Activated naive CD4-positive, alpha-beta T cell treated with anti-CD3 and anti-CD28 coated beads for 36 hours (primary cell): ENCODE measurements at regions not wholly inside any gene's neighbourhood (a gene's known extent, or its start where the extent isn't known, plus 50 kb on each side); places are given as distances from the start of the nearest gene placed in this dataset.

ENCODE experiments used
- CTCF ChIA-PET: fragments of 350-600 bp; sonication (Branson Sonifier 250); formaldehyde crosslinking; loops from one replicate; lab custom pipeline; 2021; ENCODE audit warnings: antibody characterized with exemption; lab: Charles Lee
- DNase-seq: peaks from one replicate; pipeline ENCODE4 v3.0.0-alpha.2; 2020
- H3K27ac Mint-ChIP-seq: one replicate; pipeline ENCODE4 v1.8.0; 2021; ENCODE audit warnings: mild to moderate bottlenecking, mixed read lengths
- H3K27me3 Mint-ChIP-seq: one replicate; pipeline ENCODE4 v1.8.0; 2021; ENCODE audit warnings: low read depth, mixed read lengths
- H3K36me3 Mint-ChIP-seq: one replicate; pipeline ENCODE4 v1.8.0; 2021; ENCODE audit warnings: low read depth, mixed read lengths
- H3K4me1 Mint-ChIP-seq: one replicate; pipeline ENCODE4 v1.8.0; 2021; ENCODE audit warnings: low read depth, mixed read lengths
- H3K4me3 Mint-ChIP-seq: one replicate; pipeline ENCODE4 v1.8.0; 2021; ENCODE audit warnings: mild to moderate bottlenecking, moderate library complexity, mixed read lengths
- H3K9me3 Mint-ChIP-seq: one replicate; pipeline ENCODE4 v1.8.0; 2021; ENCODE audit warnings: mixed read lengths
- intact Hi-C: fragments of 100-400 bp; cut with micrococcal nuclease; formaldehyde crosslinking; loops from one replicate; pipeline ENCODE4 v1.15.1; 2023

DNA sequence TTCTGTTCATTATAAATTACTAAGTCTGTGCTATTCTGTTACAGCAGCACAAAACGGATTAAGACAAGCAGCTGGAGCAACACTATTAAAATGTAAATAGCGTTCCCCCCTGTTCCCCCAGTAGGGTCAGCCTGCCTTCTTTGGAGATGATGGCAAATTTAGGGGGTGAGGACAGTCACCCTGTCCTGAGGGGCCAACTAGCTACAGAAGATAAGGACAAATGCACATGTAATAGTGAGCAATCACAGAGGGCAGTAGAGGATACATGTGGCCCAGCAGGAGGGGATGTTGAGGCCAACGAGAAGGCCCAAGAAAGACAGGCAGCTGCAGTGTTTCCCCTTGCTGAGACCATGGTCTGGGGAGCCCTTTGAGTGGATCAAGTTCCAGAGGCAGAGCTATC is 266.7 kb upstream of the CDYL start:
- H3K27ac Mint-ChIP-seq: no peak overlapping the region
- intact Hi-C loops: no loop called here
- no peak overlapping the region for H3K4me3 Mint-ChIP-seq
- no peaks in the 10 kb centered on the region for H3K4me1 Mint-ChIP-seq
- H3K9me3 Mint-ChIP-seq: no peaks in the 10 kb centered on the region
- peaks cover 10% of the 10 kb centered on the region for H3K27me3 Mint-ChIP-seq
- no peak for DNase-seq
- CTCF ChIA-PET: no interaction called here
- H3K36me3 Mint-ChIP-seq: no peaks in the 10 kb centered on the region

DNA sequence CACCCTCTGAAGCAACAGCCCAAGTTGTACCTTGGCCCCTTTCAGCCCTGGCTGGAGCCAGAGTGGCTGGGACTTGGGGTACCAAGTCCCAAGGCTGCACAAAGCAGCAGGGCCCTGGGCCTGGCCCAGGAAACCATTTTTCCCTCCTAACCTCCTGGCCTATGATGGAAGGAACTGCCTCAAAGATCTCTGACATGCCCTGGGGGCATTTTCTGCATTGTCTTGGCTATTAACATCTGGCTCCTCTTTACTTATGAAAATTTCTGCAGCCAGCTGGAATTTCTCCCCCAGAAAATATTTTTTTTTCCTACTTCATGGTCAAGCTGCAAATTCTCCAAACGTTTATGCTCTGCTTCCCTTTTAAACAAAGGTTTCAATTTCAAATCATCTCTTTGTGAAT is 269.4 kb upstream of the CDYL start:
- DNase-seq: no peak
- CTCF ChIA-PET: no interaction called here
- intact Hi-C loops: no loop called here
- Mint-ChIP-seq H3K36me3 (no peaks in the 10 kb centered on the region), H3K4me1 (no peaks in the 10 kb centered on the region), H3K27me3 (peaks cover 21% of the 10 kb centered on the region), H3K4me3 (no peak overlapping the region), H3K27ac (no peak overlapping the region), H3K9me3 (no peaks in the 10 kb centered on the region)

DNA sequence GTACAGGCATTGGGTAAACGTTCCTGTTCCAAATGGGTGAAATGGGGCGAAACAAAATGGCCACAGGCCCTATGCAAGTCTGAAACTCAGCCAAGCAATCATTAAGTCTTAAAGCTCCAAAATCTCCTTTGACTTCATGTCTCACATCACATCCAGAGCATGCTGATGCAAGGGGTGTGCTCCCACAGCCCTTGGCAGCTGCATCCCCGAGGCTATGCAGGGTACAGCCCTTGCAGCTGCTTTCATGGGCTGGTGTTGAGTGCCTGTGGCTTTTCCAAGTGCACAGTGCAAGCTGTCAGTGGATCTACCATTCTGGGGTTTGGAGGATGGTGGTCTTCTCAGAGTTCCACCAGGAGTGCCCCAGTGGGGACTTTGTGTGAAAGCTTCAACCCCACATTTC is 270.0 kb upstream of the CDYL start:
- no peaks in the 10 kb centered on the region for H3K36me3 Mint-ChIP-seq
- H3K9me3 Mint-ChIP-seq: no peaks in the 10 kb centered on the region
- no peaks in the 10 kb centered on the region for H3K4me1 Mint-ChIP-seq
- no peak overlapping the region for H3K27ac Mint-ChIP-seq
- CTCF ChIA-PET: interaction anchor here (1.0 kb wide), 1 partner anchor 11 kb away, joined by 4 read pairs; no protein-coding TSS in a partner anchor
- DNase-seq: no peak
- intact Hi-C loops: no loop called here
- no peak overlapping the region for H3K4me3 Mint-ChIP-seq
- H3K27me3 Mint-ChIP-seq: peaks cover 21% of the 10 kb centered on the region

DNA sequence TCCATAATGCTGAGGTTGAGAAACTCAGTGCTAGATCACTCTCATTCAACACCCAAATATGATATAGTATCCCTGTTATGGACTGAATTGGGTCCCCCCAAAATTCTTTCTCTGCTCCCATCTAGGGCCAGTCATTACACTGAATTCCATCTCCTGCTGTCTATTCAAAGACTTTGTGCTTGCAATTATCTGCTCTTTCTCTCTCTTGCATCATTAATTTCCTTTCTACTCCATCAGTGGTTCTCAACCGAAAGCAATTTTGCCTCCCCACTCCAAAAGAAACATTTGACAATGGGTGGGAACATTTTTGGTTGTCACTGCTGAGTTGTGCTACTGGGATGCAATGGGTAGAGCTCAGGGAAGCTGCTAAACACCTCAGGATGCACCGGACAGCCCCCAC is 271.5 kb upstream of the CDYL start:
- Mint-ChIP-seq H3K4me3 (no peak overlapping the region), H3K9me3 (no peaks in the 10 kb centered on the region), H3K27me3 (peaks cover 21% of the 10 kb centered on the region), H3K36me3 (no peaks in the 10 kb centered on the region), H3K27ac (no peak overlapping the region), H3K4me1 (no peaks in the 10 kb centered on the region)
- DNase-seq: no peak
- CTCF ChIA-PET: no interaction called here
- intact Hi-C loops: no loop called here

DNA sequence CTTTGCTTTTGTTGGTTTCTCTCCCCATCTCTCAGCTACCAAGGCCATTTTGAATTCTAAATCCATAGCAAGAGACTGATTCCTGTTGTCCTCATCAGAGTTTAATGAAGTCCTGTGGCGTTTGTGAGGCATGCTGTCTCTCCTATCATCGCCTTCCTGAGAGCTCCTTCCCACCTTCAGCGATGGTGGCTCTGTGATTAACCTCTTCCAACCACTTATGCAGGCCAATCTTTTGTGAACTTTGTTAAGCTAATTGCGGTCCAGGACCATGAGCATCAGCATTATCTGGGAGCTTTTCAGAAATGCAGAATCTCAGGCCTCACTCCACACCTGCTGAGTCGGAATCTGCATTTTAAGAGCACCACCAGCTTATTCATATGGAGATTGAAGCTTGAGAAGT is 272.5 kb upstream of the CDYL start:
- intact Hi-C loops: no loop called here
- CTCF ChIA-PET: no interaction called here
- Mint-ChIP-seq H3K4me1 (no peaks in the 10 kb centered on the region), H3K9me3 (no peaks in the 10 kb centered on the region), H3K4me3 (no peak overlapping the region), H3K36me3 (no peaks in the 10 kb centered on the region), H3K27me3 (peaks cover 21% of the 10 kb centered on the region), H3K27ac (no peak overlapping the region)
- no peak for DNase-seq

DNA sequence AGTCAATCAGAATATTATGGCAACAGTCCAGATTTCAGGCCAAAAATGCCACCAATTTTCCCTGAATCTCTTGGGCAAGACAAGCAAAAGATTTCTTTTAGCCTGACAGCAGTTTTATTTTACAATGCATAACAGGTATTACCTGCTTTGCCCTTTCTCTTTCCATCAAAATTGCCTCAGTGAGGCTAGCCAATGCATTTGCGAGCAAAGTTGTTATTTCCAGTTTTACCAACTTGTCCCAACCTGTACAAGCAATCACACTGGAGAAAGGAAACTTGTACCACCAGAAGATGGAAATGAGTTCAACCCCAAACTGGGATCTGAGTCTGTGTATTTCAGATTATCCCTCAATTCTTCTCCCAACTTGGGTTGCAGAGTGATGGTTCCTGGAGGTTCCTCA is 279.9 kb upstream of the CDYL start:
- Mint-ChIP-seq H3K4me1 (no peaks in the 10 kb centered on the region), H3K9me3 (no peaks in the 10 kb centered on the region), H3K27ac (no peak overlapping the region), H3K4me3 (no peak overlapping the region), H3K27me3 (peaks cover 14% of the 10 kb centered on the region), H3K36me3 (no peaks in the 10 kb centered on the region)
- CTCF ChIA-PET: no interaction called here
- intact Hi-C loops: no loop called here
- DNase-seq: no peak

DNA sequence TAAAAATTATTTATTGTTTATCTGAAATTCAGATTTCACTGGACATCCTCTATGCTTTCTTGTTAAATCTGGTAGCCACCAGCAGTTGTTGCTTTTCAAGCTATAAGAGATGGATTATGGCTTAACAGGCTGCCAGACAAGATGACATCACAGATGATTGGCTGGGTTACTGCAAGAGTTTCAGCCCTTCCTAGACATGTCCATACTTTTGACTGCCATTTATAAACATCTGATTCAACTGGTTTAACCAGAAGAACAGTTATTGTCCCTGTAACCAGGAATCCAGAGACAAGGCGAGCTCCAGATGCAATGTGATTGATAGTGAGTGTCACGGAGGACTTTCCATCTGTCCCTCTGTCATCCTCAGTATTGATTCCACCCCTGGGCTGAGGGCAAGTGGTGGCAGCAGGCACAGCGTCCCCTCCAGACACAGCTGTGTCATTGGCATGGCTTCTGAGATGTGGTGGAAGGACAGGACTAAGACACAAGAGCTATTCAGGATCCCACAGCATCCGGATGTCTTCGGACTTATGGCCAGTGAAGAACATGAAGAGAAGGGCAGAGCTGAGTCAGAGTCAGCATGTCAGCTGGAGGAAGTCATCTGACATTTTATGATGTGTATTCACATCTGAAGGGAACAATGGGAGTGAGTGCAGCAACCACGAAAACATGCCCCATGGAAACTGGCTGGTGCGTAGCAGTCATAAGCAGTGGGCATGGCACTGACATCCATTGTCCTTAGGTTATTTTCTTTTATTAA is 284.5 kb upstream of the CDYL start:
- Mint-ChIP-seq H3K27me3 (peaks cover 17% of the 10 kb centered on the region), H3K27ac (no peak overlapping the region), H3K4me3 (no peak overlapping the region), H3K9me3 (peaks cover 20% of the 10 kb centered on the region), H3K4me1 (no peaks in the 10 kb centered on the region), H3K36me3 (no peaks in the 10 kb centered on the region)
- no peak for DNase-seq
- CTCF ChIA-PET: interaction anchor here (0.7 kb wide), 1 partner anchor 142 kb away, joined by 4 read pairs; no protein-coding TSS in a partner anchor
- intact Hi-C loops: no loop called here

DNA sequence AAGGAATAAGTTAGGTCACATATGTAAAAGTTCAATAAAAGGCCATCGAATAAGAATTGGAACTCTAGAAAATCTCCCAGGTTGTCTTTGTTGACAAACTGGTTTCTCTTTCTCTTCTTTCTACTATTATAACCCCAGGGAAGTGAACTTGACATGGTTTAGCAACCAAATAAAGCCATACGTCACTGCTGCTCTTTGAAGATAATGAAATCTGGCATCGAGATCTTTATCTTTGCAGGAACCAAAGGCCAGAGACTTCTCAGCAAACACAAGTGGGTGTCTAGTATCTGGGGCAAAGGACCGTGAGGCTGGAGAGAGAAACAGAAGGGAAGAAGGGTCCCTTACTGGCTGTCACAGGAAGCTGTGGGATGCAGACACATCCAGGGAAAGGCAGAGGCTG is 286.7 kb upstream of the CDYL start:
- H3K27me3 Mint-ChIP-seq: peaks cover 17% of the 10 kb centered on the region
- no peaks in the 10 kb centered on the region for H3K36me3 Mint-ChIP-seq
- DNase-seq: no peak
- H3K27ac Mint-ChIP-seq: no peak overlapping the region
- H3K4me1 Mint-ChIP-seq: no peaks in the 10 kb centered on the region
- CTCF ChIA-PET: no interaction called here
- intact Hi-C loops: no loop called here
- no peak overlapping the region for H3K4me3 Mint-ChIP-seq
- H3K9me3 Mint-ChIP-seq: peaks cover 20% of the 10 kb centered on the region

DNA sequence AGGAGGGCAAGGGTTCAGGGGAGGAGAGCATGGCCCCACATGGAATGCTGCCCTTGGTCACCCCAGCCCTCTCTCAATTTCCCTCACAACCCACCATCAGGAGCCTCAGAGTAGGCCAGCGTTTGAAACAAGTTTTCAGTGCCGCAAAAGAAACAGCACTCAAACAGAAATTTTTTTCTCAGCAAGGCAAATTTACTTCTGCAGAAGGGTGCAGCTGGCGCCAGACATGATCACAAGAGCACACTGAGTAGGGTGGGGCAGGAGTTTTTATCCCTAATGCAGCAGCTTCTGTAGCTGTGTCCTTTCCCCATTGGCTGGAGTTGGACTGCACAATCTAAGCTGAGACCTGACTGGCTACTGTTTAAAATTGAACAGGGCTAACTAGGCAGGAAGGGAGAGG is 287.8 kb upstream of the CDYL start:
- no peaks in the 10 kb centered on the region for H3K4me1 Mint-ChIP-seq
- CTCF ChIA-PET: no interaction called here
- no peak overlapping the region for H3K27ac Mint-ChIP-seq
- peaks cover 20% of the 10 kb centered on the region for H3K9me3 Mint-ChIP-seq
- no peaks in the 10 kb centered on the region for H3K36me3 Mint-ChIP-seq
- DNase-seq: no peak
- peaks cover 13% of the 10 kb centered on the region for H3K27me3 Mint-ChIP-seq
- intact Hi-C loops: no loop called here
- no peak overlapping the region for H3K4me3 Mint-ChIP-seq

DNA sequence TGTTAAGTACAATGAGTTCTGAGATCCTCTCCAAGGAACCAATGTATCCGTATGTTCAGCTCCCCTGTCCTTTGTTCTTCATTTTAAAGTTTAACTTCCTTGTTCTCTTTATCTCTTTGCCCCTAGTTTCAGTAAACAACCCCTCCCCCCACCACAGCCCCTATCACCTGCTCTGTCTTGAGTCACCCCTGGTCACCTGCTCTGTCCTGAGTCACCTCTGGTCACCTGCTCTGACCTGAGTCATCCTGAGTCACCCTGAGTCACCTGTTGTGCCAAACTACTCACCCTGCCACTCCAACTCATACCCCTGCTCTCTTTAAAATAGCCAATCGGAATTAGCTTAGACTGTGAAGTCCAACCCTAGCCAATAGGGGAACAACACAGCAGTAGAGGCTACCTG is 288.7 kb upstream of the CDYL start:
- Mint-ChIP-seq H3K9me3 (peaks cover 20% of the 10 kb centered on the region), H3K4me1 (no peaks in the 10 kb centered on the region), H3K27ac (no peak overlapping the region), H3K36me3 (no peaks in the 10 kb centered on the region), H3K27me3 (peaks cover 13% of the 10 kb centered on the region), H3K4me3 (no peak overlapping the region)
- intact Hi-C loops: no loop called here
- CTCF ChIA-PET: interaction anchor here (0.6 kb wide), 1 partner anchor 256 kb away, joined by 3 read pairs; no protein-coding TSS in a partner anchor
- DNase-seq: peak; percentile 32

DNA sequence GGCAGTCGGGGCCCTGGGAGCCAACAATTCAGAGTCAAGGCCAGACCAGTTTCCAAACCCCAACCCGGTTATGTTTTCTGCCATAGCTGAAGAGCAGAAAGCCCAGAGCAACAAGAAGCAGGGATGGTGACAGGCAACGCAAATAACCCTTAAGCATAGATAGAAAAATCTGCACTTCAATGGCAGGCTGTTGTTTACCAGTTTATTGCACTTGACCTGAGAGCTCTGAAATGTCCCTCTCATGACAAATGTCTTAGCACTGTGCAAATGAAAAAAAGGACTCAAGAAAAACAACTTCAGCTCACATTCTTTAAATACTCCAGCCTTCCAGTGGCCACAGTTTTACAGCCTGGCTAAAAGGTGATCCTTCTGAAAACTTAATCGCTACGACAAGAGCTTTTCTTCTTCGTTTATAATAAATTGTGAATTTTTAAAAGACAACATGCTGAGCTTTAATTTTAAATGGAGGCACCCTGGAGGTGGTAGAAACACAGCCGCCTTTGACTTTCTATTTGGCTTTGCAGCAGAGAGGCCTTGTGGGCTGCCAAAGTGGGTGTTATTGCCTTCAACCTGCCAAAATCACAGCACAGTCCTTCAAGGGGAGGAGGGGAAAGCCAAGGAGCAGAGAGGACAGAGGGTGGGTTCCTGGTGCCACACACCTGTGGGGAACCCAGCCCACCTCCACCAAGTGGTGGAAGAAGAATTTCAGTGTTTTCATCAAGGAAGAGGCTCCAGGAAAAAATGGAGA is 289.5 kb upstream of the CDYL start:
- intact Hi-C loops: no loop called here
- Mint-ChIP-seq H3K36me3 (no peaks in the 10 kb centered on the region), H3K9me3 (peaks cover 20% of the 10 kb centered on the region), H3K4me1 (no peaks in the 10 kb centered on the region), H3K27ac (no peak overlapping the region), H3K27me3 (peaks cover 17% of the 10 kb centered on the region), H3K4me3 (no peak overlapping the region)
- DNase-seq: no peak
- CTCF ChIA-PET: interaction anchor here (0.6 kb wide), 1 partner anchor 257 kb away, joined by 3 read pairs; no protein-coding TSS in a partner anchor

DNA sequence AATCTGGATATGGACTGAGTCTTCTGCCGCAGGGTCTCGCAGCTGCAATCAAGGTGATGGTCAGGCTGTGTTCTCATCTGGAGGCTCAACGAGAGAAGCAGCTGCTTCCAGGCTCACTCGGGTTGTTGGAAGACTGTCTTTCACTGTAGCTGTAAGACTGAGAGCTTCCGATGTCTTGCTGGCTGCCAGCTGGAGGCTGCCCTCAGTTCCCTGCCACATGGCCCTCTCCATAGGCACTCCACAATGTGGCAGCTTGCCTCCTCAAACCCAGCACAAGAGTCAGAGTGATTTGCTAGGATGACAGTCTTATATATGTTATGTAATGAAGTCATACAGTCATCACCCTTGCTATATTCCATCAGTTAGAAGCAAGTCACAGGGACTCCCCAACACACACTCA is 290.5 kb upstream of the CDYL start:
- CTCF ChIA-PET: interaction anchor here (1.1 kb wide), 1 partner anchor 239 kb away, joined by 3 read pairs; no protein-coding TSS in a partner anchor
- H3K27me3 Mint-ChIP-seq: peaks cover 15% of the 10 kb centered on the region
- no peak for DNase-seq
- intact Hi-C loops: no loop called here
- peaks cover 20% of the 10 kb centered on the region for H3K9me3 Mint-ChIP-seq
- no peak overlapping the region for H3K4me3 Mint-ChIP-seq
- no peaks in the 10 kb centered on the region for H3K4me1 Mint-ChIP-seq
- H3K27ac Mint-ChIP-seq: no peak overlapping the region
- H3K36me3 Mint-ChIP-seq: no peaks in the 10 kb centered on the region

DNA sequence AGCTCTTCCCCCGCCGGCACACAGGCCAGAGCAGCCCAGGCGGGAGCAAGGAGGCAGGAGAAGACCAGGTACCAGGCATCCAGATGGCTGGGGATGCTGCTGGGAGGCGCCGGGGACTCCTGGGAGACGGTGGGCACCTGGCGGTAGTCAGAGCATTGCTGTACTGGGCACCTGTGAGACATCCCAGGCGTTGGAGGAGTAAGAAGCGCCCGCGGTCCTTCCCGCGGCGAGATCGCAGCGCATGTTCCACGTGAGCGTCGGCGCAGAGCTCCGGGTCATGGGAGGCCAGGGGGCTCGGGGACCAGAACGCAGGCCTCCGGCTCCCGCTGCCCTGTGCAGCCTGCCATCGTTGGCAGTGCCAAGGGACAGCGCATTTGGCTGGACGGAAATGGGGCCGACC is 293.7 kb upstream of the CDYL start:
- H3K4me1 Mint-ChIP-seq: no peaks in the 10 kb centered on the region
- no peaks in the 10 kb centered on the region for H3K36me3 Mint-ChIP-seq
- no peak overlapping the region for H3K27ac Mint-ChIP-seq
- intact Hi-C loops: no loop called here
- peaks cover 1% of the 10 kb centered on the region for H3K9me3 Mint-ChIP-seq
- H3K27me3 Mint-ChIP-seq: peaks cover 15% of the 10 kb centered on the region
- H3K4me3 Mint-ChIP-seq: no peak overlapping the region
- CTCF ChIA-PET: no interaction called here
- DNase-seq: no peak
